ENCODE measurements at regions not wholly inside any gene's neighbourhood (a gene's known extent, or its start where the extent isn't known, plus 50 kb on each side); places are given as distances from the start of the nearest gene placed in this dataset.
"Not testable (repeated sequence)": the region's sequence is repeated elsewhere in the genome, so short reads cannot be mapped to it uniquely, and the experiment has no call there.

DNA sequence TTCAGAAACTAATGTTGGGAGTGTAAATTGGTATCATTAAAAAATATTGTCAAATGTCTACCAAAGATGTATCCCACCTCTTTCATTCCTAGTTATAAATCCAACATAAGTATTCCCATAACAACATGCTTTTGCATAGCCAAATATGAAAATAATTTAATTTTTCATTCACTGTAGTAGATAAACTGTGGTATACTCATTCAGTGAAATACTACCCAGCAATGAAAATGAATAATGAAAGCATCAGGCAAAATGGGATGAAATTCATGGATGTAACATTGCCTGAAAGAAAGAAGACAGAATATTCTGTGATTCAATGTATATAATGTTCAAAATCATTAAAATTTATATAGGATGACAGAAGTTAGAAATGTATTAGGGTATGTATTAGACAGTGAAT is 629.0 kb upstream of the MBL2 start:
- Histone ChIP-seq H3K9me3 (ENCODE audit: low read depth, low read length) (peaks cover 4% of the 10 kb centered on the region), H3K4me1 (ENCODE audit: insufficient read depth, low read length) (no peaks in the 10 kb centered on the region), H3K27me3 (ENCODE audit: insufficient read depth, low read length) (no peaks in the 10 kb centered on the region), H3K4me3 (ENCODE audit: low read length) (no peak overlapping the region)

DNA sequence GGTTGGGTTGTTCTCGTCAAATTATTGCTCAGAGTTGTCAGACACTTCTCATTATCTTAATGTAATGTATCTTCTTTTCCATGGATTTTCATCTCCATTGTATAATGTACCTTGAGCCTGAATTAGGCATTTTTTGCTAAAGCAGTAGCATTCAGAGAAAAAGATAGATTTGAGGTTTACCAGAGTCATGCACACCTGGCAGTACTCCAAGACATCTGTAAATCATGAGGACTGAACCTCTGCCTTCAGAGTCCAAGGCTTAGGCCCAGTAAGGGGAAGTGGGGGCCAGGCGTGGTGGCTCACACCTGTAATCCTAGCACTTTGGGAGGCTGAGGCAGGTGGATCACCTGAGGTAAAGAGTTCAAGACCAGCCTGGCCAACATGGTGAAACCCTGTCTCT is 624.3 kb upstream of the MBL2 start:
- H3K4me1 ChIP-seq (ENCODE audit: insufficient read depth, low read length), result no peaks in the 10 kb centered on the region
- peaks cover 19% of the 10 kb centered on the region for H3K9me3 ChIP-seq (ENCODE audit: low read depth, low read length)
- H3K27me3 ChIP-seq (ENCODE audit: insufficient read depth, low read length), result no peaks in the 10 kb centered on the region
- H3K4me3 ChIP-seq (ENCODE audit: low read length), result no peak overlapping the region

DNA sequence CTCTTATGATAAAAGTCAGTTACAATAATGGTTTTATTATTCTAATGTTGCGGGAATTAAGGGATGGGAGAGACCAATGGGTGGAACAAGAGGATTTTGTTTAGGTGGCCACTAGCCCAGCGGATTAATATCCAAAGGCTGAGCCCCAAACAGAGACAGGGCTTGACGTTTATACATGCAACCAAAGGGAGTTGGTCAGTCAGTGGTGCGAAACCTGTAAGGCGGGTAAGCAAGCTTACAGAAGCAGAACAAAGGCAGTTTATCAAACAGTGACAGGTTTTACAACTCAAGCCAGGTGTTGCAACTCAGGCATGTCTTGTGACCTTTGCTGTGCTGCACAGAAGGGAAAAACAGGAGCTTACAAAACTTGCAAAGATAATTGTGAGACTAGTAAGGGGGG is 622.9 kb upstream of the MBL2 start:
- peaks cover 19% of the 10 kb centered on the region for H3K9me3 ChIP-seq (ENCODE audit: low read depth, low read length)
- H3K4me1 ChIP-seq (ENCODE audit: insufficient read depth, low read length), result no peaks in the 10 kb centered on the region
- H3K27me3 ChIP-seq (ENCODE audit: insufficient read depth, low read length), result no peaks in the 10 kb centered on the region
- no peak overlapping the region for H3K4me3 ChIP-seq (ENCODE audit: low read length)

DNA sequence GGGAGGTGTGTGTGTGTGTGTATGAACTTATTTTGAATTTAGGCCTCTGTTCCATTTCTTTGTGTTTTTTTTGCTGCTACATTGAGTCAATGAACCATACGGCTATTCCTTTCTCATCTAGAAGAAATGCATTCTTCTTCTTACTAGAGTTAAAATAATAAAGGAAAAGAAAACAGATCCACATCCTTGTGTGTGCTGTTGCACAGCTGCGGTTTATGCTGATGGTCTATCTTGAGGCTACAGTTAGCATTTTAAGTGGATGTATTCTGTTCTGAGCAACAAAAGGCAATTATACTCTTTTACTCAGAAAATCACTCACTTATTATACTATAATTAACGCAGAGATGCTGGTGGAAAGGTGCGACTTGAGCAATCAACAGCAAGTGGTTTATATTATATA is 615.0 kb upstream of the MBL2 start:
- Histone ChIP-seq H3K27me3 (ENCODE audit: insufficient read depth, low read length) (no peaks in the 10 kb centered on the region), H3K9me3 (ENCODE audit: low read depth, low read length) (no peaks in the 10 kb centered on the region), H3K4me1 (ENCODE audit: insufficient read depth, low read length) (no peaks in the 10 kb centered on the region), H3K4me3 (ENCODE audit: low read length) (no peak overlapping the region)

DNA sequence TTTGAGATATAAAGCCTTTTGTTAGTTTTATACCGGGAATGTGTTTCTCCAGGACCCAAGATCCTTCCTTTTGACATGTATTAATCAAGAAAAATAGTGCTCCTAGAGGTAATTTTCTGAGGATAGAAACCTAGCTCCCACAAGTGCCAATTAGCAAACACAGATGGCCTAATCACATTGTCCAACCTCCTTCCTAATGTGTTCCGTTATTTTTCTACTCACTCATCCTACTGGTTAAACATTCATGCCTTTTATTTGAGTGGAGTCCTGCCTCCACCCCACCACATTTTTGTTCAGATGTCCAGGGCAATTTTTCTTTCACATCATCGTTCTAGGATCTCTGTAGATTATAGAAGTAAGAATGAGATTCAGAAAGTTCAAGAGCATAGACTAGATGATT is 610.0 kb upstream of the MBL2 start:
- Histone ChIP-seq H3K27me3 (ENCODE audit: insufficient read depth, low read length) (no peaks in the 10 kb centered on the region), H3K4me3 (ENCODE audit: low read length) (no peak overlapping the region), H3K9me3 (ENCODE audit: low read depth, low read length) (no peaks in the 10 kb centered on the region), H3K4me1 (ENCODE audit: insufficient read depth, low read length) (no peaks in the 10 kb centered on the region)

DNA sequence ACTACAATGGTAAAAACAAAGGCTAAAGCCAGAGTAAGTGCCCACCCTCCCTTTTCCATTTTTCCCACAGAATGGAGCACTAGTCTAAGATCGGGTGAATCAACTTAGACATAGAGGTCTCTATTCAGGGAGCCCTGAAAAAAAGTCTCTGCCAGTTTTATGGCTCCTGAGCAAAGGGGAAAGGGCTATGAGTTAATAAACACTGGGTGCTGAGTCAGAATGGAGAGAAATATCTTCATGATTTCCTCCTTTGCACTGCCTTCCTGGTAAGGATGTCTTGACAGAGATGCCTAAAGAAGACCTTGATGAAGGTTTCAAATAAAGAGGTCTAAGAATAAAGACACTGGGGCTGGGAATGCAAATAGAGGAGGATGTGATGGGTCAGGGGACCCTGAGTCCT is 607.4 kb upstream of the MBL2 start:
- no peak overlapping the region for H3K4me3 ChIP-seq (ENCODE audit: low read length)
- H3K9me3 ChIP-seq (ENCODE audit: low read depth, low read length), result no peaks in the 10 kb centered on the region
- no peaks in the 10 kb centered on the region for H3K4me1 ChIP-seq (ENCODE audit: insufficient read depth, low read length)
- no peaks in the 10 kb centered on the region for H3K27me3 ChIP-seq (ENCODE audit: insufficient read depth, low read length)

DNA sequence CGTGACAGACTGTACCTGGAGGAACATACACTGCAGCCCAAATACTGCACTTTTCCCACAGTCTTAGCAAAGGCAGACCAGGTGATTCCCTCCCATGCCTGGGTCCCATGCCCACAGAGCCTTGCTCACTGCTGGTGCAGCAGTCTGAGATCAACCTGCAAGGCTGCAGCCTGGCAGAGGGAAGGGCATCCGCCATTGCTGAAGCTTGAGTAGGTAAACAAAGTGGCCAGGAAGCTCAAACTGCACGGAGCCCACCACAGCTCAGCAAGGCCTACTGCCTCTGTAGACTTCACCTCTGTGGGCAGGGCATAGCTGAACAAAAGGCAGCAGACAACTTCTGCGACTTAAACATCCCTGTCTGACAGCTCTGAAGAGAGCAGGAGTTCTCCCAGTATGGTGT is 597.8 kb upstream of the MBL2 start:
- Histone ChIP-seq H3K4me3 (ENCODE audit: low read length) (no peak overlapping the region), H3K27me3 (ENCODE audit: insufficient read depth, low read length) (no peaks in the 10 kb centered on the region), H3K4me1 (ENCODE audit: insufficient read depth, low read length) (no peaks in the 10 kb centered on the region), H3K9me3 (ENCODE audit: low read depth, low read length) (no peaks in the 10 kb centered on the region)

DNA sequence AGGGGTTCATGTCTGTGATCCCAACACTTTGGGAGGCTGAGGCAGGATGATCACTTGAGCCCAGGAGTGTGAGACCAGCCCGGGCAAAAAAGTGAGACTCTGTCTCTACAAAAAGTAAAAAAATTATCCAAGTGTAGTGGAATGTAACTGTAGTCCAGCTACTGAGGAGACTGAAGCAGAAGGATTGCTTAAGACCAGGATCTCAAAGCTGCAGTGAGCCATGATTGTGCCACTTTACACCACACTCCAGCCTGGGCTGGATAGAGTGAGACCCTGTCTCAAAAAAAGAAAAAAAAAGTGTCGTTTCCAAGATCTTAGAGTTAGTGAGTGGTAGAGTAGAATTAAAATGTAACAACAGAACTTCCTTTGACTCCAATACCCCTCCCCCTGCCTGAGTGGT is 589.4 kb upstream of the MBL2 start:
- H3K27me3 ChIP-seq (ENCODE audit: insufficient read depth, low read length), result no peaks in the 10 kb centered on the region
- no peaks in the 10 kb centered on the region for H3K4me1 ChIP-seq (ENCODE audit: insufficient read depth, low read length)
- H3K9me3 ChIP-seq (ENCODE audit: low read depth, low read length), result no peaks in the 10 kb centered on the region
- H3K4me3 ChIP-seq (ENCODE audit: low read length), result no peak overlapping the region

DNA sequence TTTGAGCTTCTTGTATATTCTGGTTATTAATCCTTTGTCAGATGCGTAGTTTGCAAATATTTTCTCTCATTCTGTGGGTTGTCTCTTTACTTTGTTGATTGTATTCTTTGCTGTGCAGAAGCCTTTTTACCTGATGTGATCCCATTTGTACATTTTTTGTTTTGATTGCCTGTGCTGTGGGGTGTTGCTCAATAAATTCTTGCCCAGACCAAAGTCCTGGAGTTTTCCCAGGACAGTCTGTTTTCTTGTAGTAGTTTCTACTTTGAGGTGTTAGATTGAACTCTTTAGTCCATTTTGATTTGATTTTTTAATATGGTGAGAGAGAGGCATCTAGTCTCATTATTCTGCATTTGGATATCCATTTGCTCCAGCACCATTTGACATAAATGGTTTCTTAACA is 588.7 kb upstream of the MBL2 start:
- no peaks in the 10 kb centered on the region for H3K27me3 ChIP-seq (ENCODE audit: insufficient read depth, low read length)
- no peaks in the 10 kb centered on the region for H3K4me1 ChIP-seq (ENCODE audit: insufficient read depth, low read length)
- H3K9me3 ChIP-seq (ENCODE audit: low read depth, low read length), result no peaks in the 10 kb centered on the region
- H3K4me3 ChIP-seq (ENCODE audit: low read length), result no peak overlapping the region

DNA sequence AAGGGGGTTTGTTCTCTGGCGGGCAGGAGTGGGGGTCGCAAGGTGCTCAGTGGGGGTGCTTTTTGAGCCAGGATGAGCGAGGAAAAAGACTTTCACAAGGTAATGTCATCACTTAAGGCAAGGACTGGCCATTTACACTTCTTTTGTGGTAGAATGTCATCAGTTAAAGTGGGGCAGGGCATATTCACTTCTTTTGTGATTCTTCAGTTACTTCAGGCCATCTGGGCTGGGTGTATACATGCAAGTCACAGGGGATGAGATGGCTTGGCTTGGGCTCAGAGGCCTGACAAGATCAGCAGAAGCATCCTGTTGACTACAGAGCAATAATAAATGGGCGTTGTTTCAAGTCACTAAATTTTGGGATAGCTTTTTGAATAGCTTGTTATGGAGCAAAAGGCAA is 586.4 kb upstream of the MBL2 start:
- not testable (repeated sequence) for H3K4me3 ChIP-seq (ENCODE audit: low read length); H3K27me3 ChIP-seq (ENCODE audit: insufficient read depth, low read length); H3K4me1 ChIP-seq (ENCODE audit: insufficient read depth, low read length); H3K9me3 ChIP-seq (ENCODE audit: low read depth, low read length)

DNA sequence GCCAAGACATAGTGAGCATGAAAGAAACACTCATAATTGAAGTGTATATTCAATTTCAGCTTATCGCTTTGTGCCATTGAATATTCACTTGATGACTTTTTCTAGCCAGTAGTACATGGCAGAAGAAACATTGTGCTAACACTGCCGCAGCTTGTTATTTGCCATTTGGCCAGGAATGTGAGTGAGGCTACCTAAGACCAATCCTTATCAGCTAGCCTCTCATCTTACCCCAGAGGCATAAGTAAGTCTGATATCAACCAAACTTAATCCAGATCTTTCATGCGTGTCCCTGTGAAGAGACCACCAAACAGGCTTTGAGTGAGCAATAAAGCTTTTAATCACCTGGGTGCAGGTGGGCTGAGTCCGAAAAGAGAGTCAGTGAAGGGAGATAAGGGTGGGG is 586.0 kb upstream of the MBL2 start:
- Histone ChIP-seq H3K27me3 (ENCODE audit: insufficient read depth, low read length) (no peaks in the 10 kb centered on the region), H3K9me3 (ENCODE audit: low read depth, low read length) (no peaks in the 10 kb centered on the region), H3K4me3 (ENCODE audit: low read length) (no peak overlapping the region), H3K4me1 (ENCODE audit: insufficient read depth, low read length) (no peaks in the 10 kb centered on the region)

DNA sequence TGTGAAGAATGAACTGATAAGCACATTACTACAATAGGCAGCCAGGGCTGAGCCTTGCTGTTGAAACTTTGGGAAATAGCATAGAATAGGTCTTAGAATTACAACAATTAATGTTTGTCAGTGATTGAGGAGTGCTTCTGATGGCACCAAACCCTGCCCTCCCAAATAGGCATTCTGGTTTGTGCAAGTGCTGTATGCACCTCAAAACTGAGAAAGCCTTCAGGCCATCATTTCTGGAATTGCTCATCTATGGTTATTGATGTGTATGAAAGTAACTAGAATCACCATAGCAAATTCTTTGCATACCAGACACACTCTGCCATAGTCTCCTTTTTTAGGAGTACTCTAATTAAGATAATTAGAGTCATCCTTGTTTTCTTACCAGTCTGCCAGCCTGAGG is 585.0 kb upstream of the MBL2 start:
- Histone ChIP-seq H3K4me1 (ENCODE audit: insufficient read depth, low read length) (no peaks in the 10 kb centered on the region), H3K9me3 (ENCODE audit: low read depth, low read length) (no peaks in the 10 kb centered on the region), H3K27me3 (ENCODE audit: insufficient read depth, low read length) (no peaks in the 10 kb centered on the region), H3K4me3 (ENCODE audit: low read length) (no peak overlapping the region)

DNA sequence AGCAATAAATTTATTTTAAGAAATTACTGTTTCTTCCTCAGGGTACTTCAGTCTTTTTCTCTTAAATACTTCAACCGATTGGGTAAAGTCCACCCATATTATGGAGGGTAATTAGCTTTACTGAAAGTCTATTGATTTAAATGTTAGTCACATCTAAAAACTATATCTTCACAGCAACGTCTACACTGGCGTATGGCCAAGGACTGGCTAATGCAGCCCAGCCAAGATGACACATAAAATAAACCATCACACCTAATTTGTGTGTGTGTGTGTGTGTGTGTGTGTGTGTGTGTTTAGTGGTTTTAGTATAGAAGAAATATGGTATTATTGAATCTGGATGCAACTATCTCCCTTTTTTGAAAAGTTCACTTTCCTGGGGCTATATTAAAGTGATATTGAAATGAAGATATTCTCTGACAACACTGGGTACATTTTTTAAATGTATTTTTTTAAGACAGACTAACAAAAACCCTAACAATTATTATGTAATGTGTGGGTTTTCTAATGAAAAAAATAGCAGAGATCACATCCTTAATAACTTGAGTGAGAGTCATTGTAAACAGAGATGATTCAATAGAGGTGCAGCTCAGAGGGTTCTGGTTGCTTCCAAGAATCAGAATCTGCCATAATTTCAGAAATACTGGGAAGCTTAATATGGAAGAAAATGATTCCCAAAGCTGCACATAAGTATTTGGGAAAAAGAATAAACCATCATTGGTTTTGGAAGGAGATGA is 584.2 kb upstream of the MBL2 start:
- no peaks in the 10 kb centered on the region for H3K4me1 ChIP-seq (ENCODE audit: insufficient read depth, low read length)
- H3K9me3 ChIP-seq (ENCODE audit: low read depth, low read length), result no peaks in the 10 kb centered on the region
- no peak overlapping the region for H3K4me3 ChIP-seq (ENCODE audit: low read length)
- H3K27me3 ChIP-seq (ENCODE audit: insufficient read depth, low read length), result no peaks in the 10 kb centered on the region

DNA sequence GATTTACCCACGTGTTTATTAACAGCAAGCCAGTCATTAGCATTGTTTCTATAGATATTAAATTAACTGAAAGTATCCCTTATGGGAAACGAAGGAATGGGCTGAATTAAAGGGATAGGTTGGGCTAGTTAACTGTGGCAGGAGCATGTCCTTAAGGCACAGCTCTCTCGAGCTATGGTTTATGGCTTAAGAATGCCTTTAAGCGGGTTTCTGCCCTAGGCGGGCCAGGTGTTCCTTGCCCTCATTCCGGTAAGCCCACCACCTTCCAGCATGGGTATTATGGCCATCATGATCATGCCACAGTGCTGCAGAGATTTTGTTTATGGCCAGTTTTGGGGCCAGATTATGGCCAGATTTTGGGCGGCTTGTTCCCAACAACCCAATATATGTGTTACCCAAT is 569.9 kb upstream of the MBL2 start:
- H3K9me3 ChIP-seq (ENCODE audit: low read depth, low read length); H3K4me3 ChIP-seq (ENCODE audit: low read length); H3K27me3 ChIP-seq (ENCODE audit: insufficient read depth, low read length); H3K4me1 ChIP-seq (ENCODE audit: insufficient read depth, low read length): not testable (repeated sequence)

DNA sequence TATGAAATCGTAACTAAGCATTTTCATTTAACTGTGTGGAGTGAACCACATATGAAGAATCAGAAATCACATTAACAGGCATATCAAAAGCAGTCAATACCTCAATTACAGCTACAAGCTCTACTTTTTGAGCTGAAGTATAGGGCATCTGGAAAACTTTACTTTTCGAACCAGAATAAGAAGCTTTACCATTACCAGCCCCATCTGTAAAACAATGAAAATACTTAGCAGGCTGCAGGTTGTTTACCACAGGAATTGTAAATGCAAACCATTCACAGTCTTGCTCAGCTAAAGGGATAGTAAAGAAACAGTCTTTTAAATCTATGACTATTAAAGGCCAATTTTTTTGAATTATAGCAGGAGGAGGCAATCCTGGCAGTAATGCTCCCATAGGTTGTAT is 565.6 kb upstream of the MBL2 start:
- H3K4me1 ChIP-seq (ENCODE audit: insufficient read depth, low read length); H3K9me3 ChIP-seq (ENCODE audit: low read depth, low read length); H3K4me3 ChIP-seq (ENCODE audit: low read length); H3K27me3 ChIP-seq (ENCODE audit: insufficient read depth, low read length): not testable (repeated sequence)

DNA sequence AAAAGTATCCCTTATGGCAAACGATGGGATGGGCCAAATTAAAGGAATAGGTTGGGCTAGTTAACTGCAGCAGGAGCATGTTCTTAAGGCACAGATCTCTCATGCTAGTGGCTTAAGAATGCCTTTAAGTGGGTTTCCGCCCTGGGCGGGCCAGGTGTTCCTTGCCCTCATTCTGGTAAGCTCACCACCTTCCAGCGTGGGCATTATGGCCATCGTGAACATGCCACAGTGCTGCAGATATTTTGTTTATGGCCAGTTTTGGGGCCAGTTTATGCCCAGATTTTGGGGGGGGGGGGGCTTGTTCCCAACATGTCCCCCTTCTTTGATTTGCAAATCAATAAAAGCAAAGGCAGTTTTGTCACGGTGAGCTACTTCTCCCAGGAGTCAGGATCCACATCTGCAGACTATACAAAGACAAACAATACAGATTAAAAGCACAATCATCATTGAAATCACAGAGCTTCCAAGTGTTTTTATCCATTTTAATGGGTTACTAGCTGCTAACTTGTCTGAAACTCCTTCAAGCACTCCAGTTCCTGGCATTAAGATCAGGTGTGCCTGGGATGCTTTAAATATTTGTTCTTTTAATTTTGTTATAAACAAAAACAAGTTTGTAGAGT is 563.3 kb upstream of the MBL2 start:
- H3K9me3 ChIP-seq (ENCODE audit: low read depth, low read length); H3K4me1 ChIP-seq (ENCODE audit: insufficient read depth, low read length); H3K4me3 ChIP-seq (ENCODE audit: low read length); H3K27me3 ChIP-seq (ENCODE audit: insufficient read depth, low read length): not testable (repeated sequence)

Measured in mononuclear cell (primary cell).